Neural progenitor cell (in vitro differentiated cells): ENCODE measurements at regions not wholly inside any gene's neighbourhood (a gene's known extent, or its start where the extent isn't known, plus 50 kb on each side); places are given as distances from the start of the nearest gene placed in this dataset.

Experiments
- CTCF ChIP-seq: fragments of 200-600 bp; sonication (generic); IDR thresholded peaks from 2 replicates; pipeline ENCODE4 v1.5.1; 2017; ENCODE audit warnings: antibody characterized with exemption, mild to moderate bottlenecking
- EZH2 ChIP-seq: fragments of 200-600 bp; sonication (generic); IDR thresholded peaks from 2 replicates; pipeline ENCODE4 v1.6.1; 2017; ENCODE audit warnings: antibody characterized with exemption, mild to moderate bottlenecking, moderate library complexity
- EZH2phosphoT487 ChIP-seq: fragments of 200-600 bp; sonication (generic); IDR thresholded peaks from 2 replicates; pipeline ENCODE4 v1.6.1; 2017; ENCODE audit warnings: antibody characterized with exemption

- TF ChIP-seq CTCF (no peak), EZH2 (no peak), EZH2phosphoT487 (no peak)
These were observed 175.8 kb downstream of the SH2D4B start for GRCh38 chr10:80713398-80713928.
